Panc1 (cell line): ENCODE measurements at regions not wholly inside any gene's neighbourhood (a gene's known extent, or its start where the extent isn't known, plus 50 kb on each side); places are given as distances from the start of the nearest gene placed in this dataset.
A peak's percentile ranks its signal among the peaks of the same experiment; 100 is the strongest.

ENCODE experiments used
- ATAC-seq: fragments of 200-7000 bp; cut with Tn5 transposase; 2 replicates; pipeline ENCODE4 v1.9.1; 2020; ENCODE audit warnings: mild to moderate bottlenecking, moderate library complexity
- BruUV-seq: library from RNA; stranded (reverse); fragments of 400-500 nt; replicated peaks from 2 replicates; lab custom pipeline; 2021; lab: Mats Ljungman, UMichigan
- CTCF ChIA-PET: fragments of 300-600 bp; sonication (Branson Sonifier 250); formaldehyde crosslinking; loops from one replicate; lab custom pipeline; 2022; ENCODE audit warnings: antibody characterized with exemption; lab: Charles Lee
- POLR2A ChIA-PET: fragments of 300-600 bp; sonication (Branson Sonifier 250); formaldehyde crosslinking; loops from one replicate; lab custom pipeline; 2022; ENCODE audit warnings: antibody characterized with exemption; lab: Charles Lee
- DNase-seq: peaks from one replicate; pipeline ENCODE4 v3.0.0-alpha.2; 2010; ENCODE audit warnings: low read depth, low spot score
- H3K27ac ChIP-seq: 2 replicates; pipeline ENCODE4 v1.5.1; 2011; ENCODE audit warnings: mild to moderate bottlenecking, low read length, inconsistent platforms
- H3K27me3 ChIP-seq: fragments of 200-500 bp; sonication (Bioruptor generic); 2 replicates; pipeline ENCODE4 v1.6.0; 2014; ENCODE audit warnings: low read length, inconsistent platforms; ENCODE audit not compliant: control insufficient read depth, insufficient read depth
- H3K36me3 ChIP-seq: fragments of 200-500 bp; sonication (Bioruptor generic); 2 replicates; pipeline ENCODE4 v1.5.1; 2014; ENCODE audit warnings: inconsistent platforms, mild to moderate bottlenecking, low read length, moderate library complexity; ENCODE audit not compliant: control insufficient read depth, insufficient read depth
- H3K4me1 ChIP-seq: 2 replicates; pipeline ENCODE4 v1.5.1; 2011; ENCODE audit warnings: inconsistent platforms, mild to moderate bottlenecking, low read length, moderate library complexity; ENCODE audit not compliant: control insufficient read depth, insufficient read depth
- H3K4me3 ChIP-seq, 2 experiments: 2 replicates each; pipeline ENCODE4 v1.5.1; 2011 to 2012; ENCODE audit warnings: low read depth in 2 of 2, low read length in 2 of 2, mild to moderate bottlenecking in 2 of 2, inconsistent platforms in 1 of 2, moderate library complexity in 1 of 2
- H3K9me3 ChIP-seq: fragments of 200-500 bp; sonication (Bioruptor generic); 2 replicates; pipeline ENCODE4 v1.5.1; 2014; ENCODE audit warnings: low read depth, mild to moderate bottlenecking, inconsistent platforms, low read length, moderate library complexity; ENCODE audit not compliant: control insufficient read depth, insufficient read depth
- POLR2AphosphoS5 ChIP-seq: IDR thresholded peaks from 2 replicates; pipeline ENCODE4 v1.6.1; 2012; ENCODE audit warnings: mild to moderate bottlenecking, low read depth, low read length, moderate library complexity
- REST ChIP-seq, 2 experiments: IDR thresholded peaks; 2 replicates each; pipeline ENCODE4 v1.6.1; 2011 to 2012; ENCODE audit warnings: low read depth in 2 of 2, control low read depth in 1 of 2, low read length in 1 of 2, mild to moderate bottlenecking in 1 of 2, moderate library complexity in 1 of 2; ENCODE audit not compliant: insufficient read depth in 1 of 2
- SIN3A ChIP-seq: IDR thresholded peaks from 2 replicates; pipeline ENCODE4 v1.6.1; 2012; ENCODE audit warnings: low read depth, mild to moderate bottlenecking, low read length, moderate library complexity, borderline replicate concordance; ENCODE audit not compliant: insufficient read depth
- TCF7L2 ChIP-seq: IDR thresholded peaks from 2 replicates; pipeline ENCODE4 v1.6.1; 2011; ENCODE audit warnings: mild to moderate bottlenecking, low read depth, low read length, inconsistent platforms
- in situ Hi-C: cut with HindIII; loops from 2 replicates; pipeline ENCODE4 v1.10.0; 2016; ENCODE audit warnings: low sequenced_read_pairs, low pct_unique_long_range_greater_than_20kb
- intact Hi-C: fragments of 100-400 bp; cut with micrococcal nuclease; formaldehyde crosslinking; loops from one replicate; pipeline ENCODE4 v1.10.0; 2022; ENCODE audit not compliant: unreplicated experiment
- TF ChIP-seq, protein P1 (sequence below): fragments of 450-650 bp; IDR thresholded peaks from 2 replicates; pipeline ENCODE4 v1.5.1; 2017; ENCODE audit warnings: mild to moderate bottlenecking

DNA sequence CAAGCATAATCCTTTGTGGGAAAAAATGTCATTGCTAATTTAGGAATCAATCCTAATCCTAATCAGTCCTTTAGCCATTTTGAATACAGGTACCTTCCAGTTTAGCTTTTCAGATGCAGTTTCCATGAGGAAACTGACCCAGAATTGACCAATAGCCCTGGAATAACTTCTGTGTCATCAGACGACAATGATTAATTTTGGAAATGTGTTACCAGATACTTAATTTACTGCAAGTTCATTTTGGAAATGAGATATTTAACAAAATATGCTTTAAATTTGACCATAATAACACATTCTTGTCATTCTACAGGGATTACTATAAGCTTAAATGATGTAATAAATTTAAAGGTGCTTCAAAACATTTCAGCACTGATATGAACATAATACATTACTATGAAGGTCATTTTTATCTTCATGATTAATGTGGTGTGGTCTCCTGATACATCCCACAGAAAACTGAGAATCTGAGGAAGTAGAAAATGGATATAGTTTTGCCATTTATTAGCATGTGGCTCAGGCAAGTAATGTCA, 129.8 kb upstream of the SH3BP4 start:
- Histone ChIP-seq H3K36me3 (no peaks in the 10 kb centered on the region), H3K4me1 (no peaks in the 10 kb centered on the region), H3K9me3 (no peaks in the 10 kb centered on the region), H3K4me3 (no peak overlapping the region), H3K27me3 (no peaks in the 10 kb centered on the region), H3K27ac (no peak overlapping the region)
- CTCF ChIA-PET: no interaction called here
- in situ Hi-C loops: no loop called here
- POLR2A ChIA-PET: no interaction called here
- no TSS peak for BruUV-seq
- no peak for ATAC-seq
- intact Hi-C loops: no loop called here
- TF ChIP-seq TCF7L2 (no peak), POLR2AphosphoS5 (no peak), REST (IDR thresholded peaks at IDR 0.05; ENCODE audit: insufficient read depth in 1 of 2, low read depth in 2 of 2, low read length in 1 of 2) (no peak)
- TF ChIP-seq, protein P1, sequence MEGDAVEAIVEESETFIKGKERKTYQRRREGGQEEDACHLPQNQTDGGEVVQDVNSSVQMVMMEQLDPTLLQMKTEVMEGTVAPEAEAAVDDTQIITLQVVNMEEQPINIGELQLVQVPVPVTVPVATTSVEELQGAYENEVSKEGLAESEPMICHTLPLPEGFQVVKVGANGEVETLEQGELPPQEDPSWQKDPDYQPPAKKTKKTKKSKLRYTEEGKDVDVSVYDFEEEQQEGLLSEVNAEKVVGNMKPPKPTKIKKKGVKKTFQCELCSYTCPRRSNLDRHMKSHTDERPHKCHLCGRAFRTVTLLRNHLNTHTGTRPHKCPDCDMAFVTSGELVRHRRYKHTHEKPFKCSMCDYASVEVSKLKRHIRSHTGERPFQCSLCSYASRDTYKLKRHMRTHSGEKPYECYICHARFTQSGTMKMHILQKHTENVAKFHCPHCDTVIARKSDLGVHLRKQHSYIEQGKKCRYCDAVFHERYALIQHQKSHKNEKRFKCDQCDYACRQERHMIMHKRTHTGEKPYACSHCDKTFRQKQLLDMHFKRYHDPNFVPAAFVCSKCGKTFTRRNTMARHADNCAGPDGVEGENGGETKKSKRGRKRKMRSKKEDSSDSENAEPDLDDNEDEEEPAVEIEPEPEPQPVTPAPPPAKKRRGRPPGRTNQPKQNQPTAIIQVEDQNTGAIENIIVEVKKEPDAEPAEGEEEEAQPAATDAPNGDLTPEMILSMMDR: no peak
- no peak for DNase-seq

- no peak overlapping the region for H3K4me3 ChIP-seq
- intact Hi-C loops (no loop called here), in situ Hi-C loops (no loop called here)
- ChIA-PET POLR2A (no interaction called here), CTCF (no interaction called here)
- H3K27ac ChIP-seq: no peak overlapping the region
- ATAC-seq (peak; percentile 81), DNase-seq (no peak)
- BruUV-seq: no TSS peak
- no peaks in the 10 kb centered on the region for H3K4me1 ChIP-seq
- TF ChIP-seq POLR2AphosphoS5: no peak
- TF ChIP-seq, protein P1: 0 out of 2 replicates have a peak, but pooled peaks have one; percentile 15
- no peaks in the 10 kb centered on the region for H3K9me3 ChIP-seq
- H3K36me3 ChIP-seq: no peaks in the 10 kb centered on the region
- no peaks in the 10 kb centered on the region for H3K27me3 ChIP-seq
These were observed 132.9 kb upstream of the SH3BP4 start for GRCh38 chr2:234818937-234819336.

GRCh38 chr2:234816491-234816890, 135.3 kb upstream of the SH3BP4 start:
- TF ChIP-seq REST (IDR thresholded peaks at IDR 0.05; ENCODE audit: insufficient read depth in 1 of 2, low read depth in 2 of 2, low read length in 1 of 2): no peak
- TF ChIP-seq POLR2AphosphoS5: no peak
- no peak for TF ChIP-seq SIN3A
- TF ChIP-seq, protein P1: no peak
- TF ChIP-seq TCF7L2: no peak
- in situ Hi-C loops (no loop called here), intact Hi-C loops (no loop called here)
- Histone ChIP-seq H3K9me3 (no peaks in the 10 kb centered on the region), H3K4me1 (no peaks in the 10 kb centered on the region), H3K4me3 (no peak overlapping the region), H3K36me3 (no peaks in the 10 kb centered on the region), H3K27ac (no peak overlapping the region), H3K27me3 (no peaks in the 10 kb centered on the region)
- ChIA-PET CTCF (no interaction called here), POLR2A (no interaction called here)
- DNase-seq: no peak
- ATAC-seq: no peak
- no TSS peak for BruUV-seq
